Astrocyte of the cerebellum (primary cell): ENCODE measurements at regions not wholly inside any gene's neighbourhood (a gene's known extent, or its start where the extent isn't known, plus 50 kb on each side); places are given as distances from the start of the nearest gene placed in this dataset.

ENCODE experiments used
- DNase-seq: peaks from one replicate; pipeline ENCODE4 v3.0.0-alpha.2; 2011; ENCODE audit warnings: low read depth
- H3K4me3 ChIP-seq: 2 replicates; pipeline ENCODE4 v1.5.1; 2011; ENCODE audit warnings: mild to moderate bottlenecking, low read depth, low read length, moderate library complexity
- in situ Hi-C: cut with HindIII; loops from 2 replicates; pipeline ENCODE4 v1.10.0; 2017; ENCODE audit warnings: low sequenced_read_pairs
- TF ChIP-seq, protein P1 (sequence below): IDR thresholded peaks from 2 replicates; pipeline ENCODE4 v1.5.1; 2012; ENCODE audit warnings: low read length, low read depth, moderate library complexity, mild to moderate bottlenecking; ENCODE audit errors: missing control alignments

DNA sequence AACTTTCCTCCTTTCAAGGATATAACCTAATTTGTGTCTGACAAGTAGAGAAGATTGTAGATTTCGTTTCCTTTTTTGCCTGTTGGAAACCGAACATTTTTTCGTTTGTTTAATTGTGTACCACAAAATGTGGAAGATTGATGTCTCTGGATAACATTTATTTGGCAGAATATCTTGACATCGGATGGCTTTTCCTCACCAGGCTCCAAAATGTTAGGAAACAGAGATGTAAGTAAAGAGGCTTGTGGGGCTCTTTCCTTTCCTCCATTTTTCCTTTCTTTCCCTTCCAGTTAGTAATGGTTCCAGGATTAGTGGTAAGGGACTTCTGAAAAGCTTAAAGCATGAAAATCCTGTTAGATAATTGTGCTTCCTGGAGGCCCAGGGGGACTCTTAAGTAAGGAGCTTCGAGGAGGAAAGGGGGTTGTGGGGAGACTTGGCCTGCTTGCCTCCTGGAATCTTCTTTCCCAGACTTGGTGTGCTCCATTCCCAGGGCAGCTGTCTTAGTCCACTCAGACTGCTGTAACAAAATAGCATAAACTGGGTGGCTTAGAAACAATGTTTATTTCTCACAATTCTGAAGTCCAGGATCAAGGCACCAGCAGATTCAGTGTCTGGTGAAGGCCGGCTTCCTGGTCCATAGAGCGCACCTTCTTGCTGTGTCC, 243.1 kb upstream of the PWP1 start:
- TF ChIP-seq, protein P1, sequence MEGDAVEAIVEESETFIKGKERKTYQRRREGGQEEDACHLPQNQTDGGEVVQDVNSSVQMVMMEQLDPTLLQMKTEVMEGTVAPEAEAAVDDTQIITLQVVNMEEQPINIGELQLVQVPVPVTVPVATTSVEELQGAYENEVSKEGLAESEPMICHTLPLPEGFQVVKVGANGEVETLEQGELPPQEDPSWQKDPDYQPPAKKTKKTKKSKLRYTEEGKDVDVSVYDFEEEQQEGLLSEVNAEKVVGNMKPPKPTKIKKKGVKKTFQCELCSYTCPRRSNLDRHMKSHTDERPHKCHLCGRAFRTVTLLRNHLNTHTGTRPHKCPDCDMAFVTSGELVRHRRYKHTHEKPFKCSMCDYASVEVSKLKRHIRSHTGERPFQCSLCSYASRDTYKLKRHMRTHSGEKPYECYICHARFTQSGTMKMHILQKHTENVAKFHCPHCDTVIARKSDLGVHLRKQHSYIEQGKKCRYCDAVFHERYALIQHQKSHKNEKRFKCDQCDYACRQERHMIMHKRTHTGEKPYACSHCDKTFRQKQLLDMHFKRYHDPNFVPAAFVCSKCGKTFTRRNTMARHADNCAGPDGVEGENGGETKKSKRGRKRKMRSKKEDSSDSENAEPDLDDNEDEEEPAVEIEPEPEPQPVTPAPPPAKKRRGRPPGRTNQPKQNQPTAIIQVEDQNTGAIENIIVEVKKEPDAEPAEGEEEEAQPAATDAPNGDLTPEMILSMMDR: no peak
- no peak for DNase-seq
- H3K4me3 ChIP-seq: peak overlapping the region; percentile 11
- in situ Hi-C loops: no loop called here

DNA sequence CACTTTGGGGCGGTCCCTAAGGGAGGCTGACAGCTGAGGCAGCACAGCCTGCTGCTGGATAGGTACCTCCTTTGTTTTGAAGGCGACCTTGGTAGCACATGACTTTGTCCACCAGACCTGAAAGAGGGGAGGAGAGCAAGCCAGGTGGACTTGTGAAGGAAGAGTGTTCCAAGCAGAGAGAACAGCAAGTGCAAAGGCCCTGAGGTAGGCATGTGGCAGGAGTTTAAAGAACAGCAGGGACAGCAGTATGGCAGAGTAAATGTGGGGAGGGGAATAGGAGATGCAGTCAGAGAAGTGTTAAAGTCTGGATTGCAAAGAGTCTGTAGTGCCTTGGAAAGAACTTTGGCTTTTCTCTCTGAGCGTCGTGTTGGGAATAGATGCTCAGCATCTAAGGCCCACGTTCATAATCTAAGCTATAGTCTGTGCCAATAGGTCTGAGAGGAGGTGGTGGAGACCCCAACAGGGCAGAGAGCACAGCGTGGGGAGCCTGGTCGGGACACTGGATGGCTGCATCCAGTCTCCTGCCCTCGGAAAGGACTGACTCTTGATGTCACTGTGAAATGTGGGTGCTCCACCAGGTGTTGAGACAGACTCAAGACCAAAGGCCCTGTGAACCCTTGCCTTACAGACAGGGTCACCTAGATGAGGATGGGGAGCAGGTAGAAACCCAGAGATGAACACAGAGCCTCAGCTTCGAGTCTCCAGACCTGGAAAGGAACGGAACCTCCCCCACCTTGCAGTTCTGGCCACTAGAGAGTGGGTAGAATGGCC, 242.1 kb upstream of the PWP1 start:
- DNase-seq: no peak
- TF ChIP-seq, protein P1: no peak
- H3K4me3 ChIP-seq: no peak overlapping the region
- in situ Hi-C loops: no loop called here

DNA sequence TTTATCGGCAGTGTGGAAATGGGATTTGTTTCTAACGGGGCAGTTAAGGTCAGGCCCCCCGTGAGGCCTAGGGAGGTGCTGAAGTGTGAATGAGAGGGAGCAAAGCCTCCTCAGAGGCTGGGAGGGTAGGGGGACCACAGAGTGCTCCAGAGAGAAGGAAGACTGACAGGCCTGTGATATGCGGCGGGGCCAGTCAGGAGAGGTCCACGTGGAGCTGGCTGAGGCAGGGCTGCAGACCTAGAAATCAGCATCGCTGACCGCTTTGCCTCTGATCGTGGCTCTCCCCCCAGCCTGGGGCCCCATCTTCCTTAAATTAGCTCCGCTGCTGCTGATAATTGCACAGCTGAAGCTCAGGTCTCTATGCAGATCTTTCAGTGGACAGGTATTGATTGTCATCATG, 240.8 kb upstream of the PWP1 start:
- H3K4me3 ChIP-seq: no peak overlapping the region
- in situ Hi-C loops: no loop called here
- TF ChIP-seq, protein P1: no peak
- no peak for DNase-seq

DNA sequence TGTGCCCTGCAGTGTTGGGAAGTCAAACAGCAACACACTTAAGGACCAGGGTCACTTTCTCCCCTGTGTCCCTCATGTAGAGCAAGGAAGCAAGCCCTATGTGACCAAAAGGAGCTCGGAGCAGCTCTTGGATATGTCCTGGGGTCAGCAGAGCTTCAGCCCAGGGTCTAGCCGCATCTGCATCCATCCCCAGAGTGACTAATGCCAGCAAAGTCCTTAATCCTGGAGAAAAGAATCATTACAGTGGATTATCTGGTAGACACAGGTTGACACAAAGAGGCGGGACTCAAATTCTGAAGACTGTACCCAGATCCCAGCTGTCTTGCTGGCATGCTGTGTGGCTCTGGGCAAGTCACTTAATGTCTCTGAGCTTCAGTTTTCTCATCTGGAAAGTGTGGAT, 239.1 kb upstream of the PWP1 start:
- H3K4me3 ChIP-seq: no peak overlapping the region
- in situ Hi-C loops: no loop called here
- TF ChIP-seq, protein P1: no peak
- no peak for DNase-seq

DNA sequence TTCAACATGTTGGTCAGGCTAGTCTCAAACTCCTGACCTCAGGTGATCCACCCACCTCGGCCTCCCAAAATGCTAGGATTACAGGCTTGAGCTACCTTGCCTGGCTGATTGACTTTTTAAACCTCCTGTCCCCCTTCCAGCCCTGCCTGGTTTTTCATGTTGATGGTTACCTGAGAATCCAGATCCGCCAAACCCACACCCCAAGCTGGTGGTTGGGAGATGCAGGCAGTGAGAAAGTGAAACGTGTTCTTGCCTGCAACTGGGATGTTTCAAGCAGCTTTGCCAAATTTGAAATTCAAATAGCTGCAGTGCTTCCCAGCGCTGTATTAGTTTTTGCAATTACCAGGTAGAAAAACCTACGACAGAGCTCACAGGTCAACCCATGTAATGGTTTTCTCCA, 238.3 kb upstream of the PWP1 start:
- in situ Hi-C loops: no loop called here
- DNase-seq: no peak
- TF ChIP-seq, protein P1: no peak
- H3K4me3 ChIP-seq: no peak overlapping the region

DNA sequence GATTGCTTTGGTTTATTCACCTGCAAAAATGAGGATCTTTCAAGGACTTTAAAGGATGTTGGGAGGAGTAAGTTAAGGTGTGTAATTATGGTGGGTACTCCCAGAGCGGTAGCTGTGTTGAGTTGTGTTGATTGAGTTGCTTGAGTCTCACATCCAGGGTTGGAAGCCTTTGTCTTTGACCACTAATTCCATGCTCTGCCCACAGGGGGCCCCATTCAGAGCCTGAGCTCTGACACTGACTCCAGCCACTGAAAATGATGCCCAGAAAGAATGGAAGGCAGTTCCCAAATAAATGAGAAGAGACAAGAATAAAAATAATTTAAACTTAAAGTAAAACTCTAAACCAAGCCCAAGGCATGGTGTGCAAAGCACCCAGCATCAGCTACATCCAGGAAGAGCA, 237.4 kb upstream of the PWP1 start:
- in situ Hi-C loops: no loop called here
- TF ChIP-seq, protein P1: peak; percentile 54
- DNase-seq: no peak
- no peak overlapping the region for H3K4me3 ChIP-seq
